ENCODE measurements at regions not wholly inside any gene's neighbourhood (a gene's known extent, or its start where the extent isn't known, plus 50 kb on each side); places are given as distances from the start of the nearest gene placed in this dataset.
"Not testable (repeated sequence)": the region's sequence is repeated elsewhere in the genome, so short reads cannot be mapped to it uniquely, and the experiment has no call there.

- not testable (repeated sequence) for DNase-seq (ENCODE audit: low read depth in 2 of 2, low spot score in 1 of 2)
Measured at GRCh38 chr11:3583476-3583875, 58.3 kb downstream of the ART5 start.

GRCh38 chr11:3581389-3581725 lies 60.4 kb downstream of the ART5 start:
- DNase-seq (ENCODE audit: low read depth in 2 of 2, low spot score in 1 of 2) = not testable (repeated sequence)

GRCh38 chr11:3580487-3581388 lies 61.1 kb downstream of the ART5 start:
- DNase-seq (ENCODE audit: low read depth in 2 of 2, low spot score in 1 of 2) = peak; percentile 17 to 28

GRCh38 chr11:3579600-3580459 lies 62.0 kb downstream of the ART5 start:
- DNase-seq (ENCODE audit: low read depth in 2 of 2, low spot score in 1 of 2) = not testable (repeated sequence)

- not testable (repeated sequence) for DNase-seq (ENCODE audit: low read depth in 2 of 2, low spot score in 1 of 2)
Measured at GRCh38 chr11:3576066-3576604, 65.7 kb downstream of the ART5 start.

GRCh38 chr11:3572976-3573647 lies 68.7 kb downstream of the ART5 start:
- DNase-seq (ENCODE audit: low read depth in 2 of 2, low spot score in 1 of 2) = not testable (repeated sequence)

GRCh38 chr11:3571752-3572151 lies 70.0 kb downstream of the ART5 start:
- DNase-seq (ENCODE audit: low read depth in 2 of 2, low spot score in 1 of 2) = not testable (repeated sequence)

GRCh38 chr11:3565838-3566237 lies 76.0 kb downstream of the ART5 start:
- DNase-seq (ENCODE audit: low read depth in 2 of 2, low spot score in 1 of 2) = not testable (repeated sequence)

- DNase-seq (ENCODE audit: low read depth in 2 of 2, low spot score in 1 of 2) = not testable (repeated sequence)
Measured at GRCh38 chr11:3564383-3564782, 77.4 kb downstream of the ART5 start.

GRCh38 chr11:3554621-3555020 lies 87.2 kb downstream of the ART5 start:
- DNase-seq (ENCODE audit: low read depth in 2 of 2, low spot score in 1 of 2) = not testable (repeated sequence)

- DNase-seq (ENCODE audit: low read depth in 2 of 2, low spot score in 1 of 2) = not testable (repeated sequence)
Measured at GRCh38 chr11:3544990-3545389, 96.8 kb downstream of the ART5 start.

- DNase-seq (ENCODE audit: low read depth in 2 of 2, low spot score in 1 of 2) = not testable (repeated sequence)
Measured at GRCh38 chr11:3538220-3538619, 103.6 kb downstream of the ART5 start.

- not testable (repeated sequence) for DNase-seq (ENCODE audit: low read depth in 2 of 2, low spot score in 1 of 2)
Measured at GRCh38 chr11:3537254-3537653, 104.5 kb downstream of the ART5 start.

- DNase-seq (ENCODE audit: low read depth in 2 of 2, low spot score in 1 of 2) = not testable (repeated sequence)
Measured at GRCh38 chr11:3532958-3533357, 108.8 kb downstream of the ART5 start.

GRCh38 chr11:3531280-3531679 lies 110.5 kb downstream of the ART5 start:
- not testable (repeated sequence) for DNase-seq (ENCODE audit: low read depth in 2 of 2, low spot score in 1 of 2)

GRCh38 chr11:3523567-3523966 lies 118.2 kb downstream of the ART5 start:
- not testable (repeated sequence) for DNase-seq (ENCODE audit: low read depth in 2 of 2, low spot score in 1 of 2)

GRCh38 chr11:3520905-3521304 lies 120.9 kb downstream of the ART5 start:
- not testable (repeated sequence) for DNase-seq (ENCODE audit: low read depth in 2 of 2, low spot score in 1 of 2)

- DNase-seq (ENCODE audit: low read depth in 2 of 2, low spot score in 1 of 2) = not testable (repeated sequence)
Measured at GRCh38 chr11:3519841-3520240, 122.0 kb downstream of the ART5 start.

- not testable (repeated sequence) for DNase-seq (ENCODE audit: low read depth in 2 of 2, low spot score in 1 of 2)
Measured at GRCh38 chr11:3516934-3517567, 124.7 kb downstream of the ART5 start.

- not testable (repeated sequence) for DNase-seq (ENCODE audit: low read depth in 2 of 2, low spot score in 1 of 2)
Measured at GRCh38 chr11:3516345-3516933, 125.4 kb downstream of the ART5 start.
